HG03108 (cell line): ENCODE measurements at regions not wholly inside any gene's neighbourhood (a gene's known extent, or its start where the extent isn't known, plus 50 kb on each side); places are given as distances from the start of the nearest gene placed in this dataset.
"Not testable (repeated sequence)": the region's sequence is repeated elsewhere in the genome, so short reads cannot be mapped to it uniquely, and the experiment has no call there.

ENCODE experiments used
- ATAC-seq: cut with Tn5 transposase; IDR thresholded peaks from one replicate; pipeline ENCODE4 v1.9.1; 2021; ENCODE audit warnings: moderate library complexity; ENCODE audit not compliant: unreplicated experiment

DNA sequence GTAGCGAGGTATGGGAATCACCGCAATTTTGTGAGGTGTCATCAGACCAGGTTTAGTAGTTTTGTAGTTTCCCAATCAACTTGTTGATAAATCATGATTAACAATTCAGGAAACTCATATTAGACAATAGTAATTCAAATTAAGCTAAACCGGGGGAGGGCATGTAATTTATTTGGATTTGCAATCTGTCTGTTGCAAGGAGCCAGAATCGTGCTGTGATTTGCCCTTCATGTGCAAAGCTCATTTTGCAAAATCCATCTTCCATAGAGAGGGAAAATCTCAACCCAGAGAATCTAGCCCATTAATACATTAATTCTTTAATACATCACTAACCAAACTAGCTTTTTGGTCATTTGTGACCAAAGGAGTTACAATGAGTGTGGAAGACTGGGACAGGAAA is 164.7 kb upstream of the TRPM3 start:
- no peak for ATAC-seq

DNA sequence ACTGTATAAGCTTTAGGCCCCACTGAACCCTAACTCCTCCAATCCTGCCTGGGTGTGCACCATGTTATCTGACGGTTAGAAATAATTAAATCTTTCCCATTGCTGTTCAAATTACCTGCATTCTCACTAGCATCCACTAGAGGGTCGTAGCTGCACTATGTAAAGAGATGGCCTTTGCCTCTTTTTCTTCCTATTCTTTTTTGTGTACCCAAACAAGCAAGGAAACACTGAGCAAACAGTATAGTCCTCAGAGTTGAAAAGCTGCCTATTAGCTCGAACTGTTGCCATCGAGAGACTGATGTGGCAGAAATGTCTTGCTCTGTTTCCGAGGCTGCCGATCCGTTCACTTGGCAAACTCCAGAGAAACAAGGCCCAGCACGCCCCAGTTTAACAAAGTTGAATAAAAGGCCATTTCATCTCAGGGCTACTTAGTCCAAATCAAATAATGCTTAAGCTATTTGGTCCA is 163.8 kb upstream of the TRPM3 start:
- peak; percentile 69 for ATAC-seq

GRCh38 chr9:71282116-71282515 is 160.7 kb upstream of the TRPM3 start:
- not testable (repeated sequence) for ATAC-seq

GRCh38 chr9:71279151-71279739 is 157.8 kb upstream of the TRPM3 start:
- no peak for ATAC-seq

DNA sequence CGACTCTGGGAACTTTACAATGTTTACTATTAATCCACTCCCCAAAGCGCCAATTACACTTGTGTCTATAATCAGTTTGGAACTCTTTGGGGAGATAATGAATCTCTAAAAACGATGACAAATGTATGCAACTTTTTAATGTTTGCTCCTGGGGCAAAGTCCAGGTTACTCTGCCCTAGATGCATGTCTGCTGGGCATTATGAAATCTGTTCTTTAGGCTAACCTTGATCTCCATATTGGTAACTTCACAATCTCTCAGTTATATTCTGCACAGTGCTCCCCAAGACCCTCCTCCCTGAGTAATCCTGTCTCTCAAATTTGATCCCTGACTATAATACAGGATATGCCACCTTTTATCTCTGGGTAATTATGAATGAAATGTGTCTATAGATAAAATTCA is 152.2 kb upstream of the TRPM3 start:
- no peak for ATAC-seq

DNA sequence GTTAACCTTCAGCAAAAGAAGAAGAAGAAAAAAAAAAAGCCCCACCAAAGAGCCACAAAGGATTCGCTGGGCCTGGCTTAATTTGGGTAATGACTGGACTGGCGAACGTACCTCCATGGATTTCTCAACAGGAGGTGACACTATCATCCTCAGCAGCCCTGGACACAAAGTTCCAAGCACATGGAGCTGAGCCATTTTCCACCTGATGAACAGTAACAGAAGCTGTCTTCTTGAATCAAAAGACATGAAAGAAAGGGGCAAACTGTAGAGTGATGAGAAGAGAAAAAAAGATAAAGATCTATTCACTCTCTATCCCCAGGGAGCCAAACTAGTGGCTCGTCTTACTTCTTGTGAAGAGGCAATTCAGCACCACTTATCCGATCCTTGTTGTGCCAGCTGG is 150.2 kb upstream of the TRPM3 start:
- no peak for ATAC-seq

DNA sequence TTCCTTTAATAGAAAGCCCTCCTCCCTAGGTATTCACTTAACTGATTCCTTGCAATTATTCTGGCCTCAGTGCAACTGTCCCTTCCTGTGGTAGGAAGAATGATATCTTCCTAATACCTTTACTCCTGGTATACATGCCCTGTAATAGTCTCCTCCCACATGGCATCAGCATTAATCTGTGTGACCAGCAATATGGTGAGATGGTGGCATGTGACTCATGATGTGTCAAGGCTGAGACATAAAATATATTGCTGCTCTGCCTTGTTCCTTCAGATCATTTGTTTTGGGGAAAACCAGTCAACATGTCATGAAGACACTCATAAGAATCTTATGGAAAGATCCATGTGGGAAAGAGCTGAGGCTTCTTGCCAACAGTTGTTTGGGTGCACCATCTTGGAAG is 149.1 kb upstream of the TRPM3 start:
- ATAC-seq: no peak

GRCh38 chr9:71269859-71270258 is 148.4 kb upstream of the TRPM3 start:
- no peak for ATAC-seq

- ATAC-seq: no peak
Measured at GRCh38 chr9:71268871-71269635, 147.6 kb upstream of the TRPM3 start.

GRCh38 chr9:71263451-71263850 is 142.0 kb upstream of the TRPM3 start:
- ATAC-seq: no peak

- ATAC-seq: not testable (repeated sequence)
Measured at GRCh38 chr9:71260419-71260818, 139.0 kb upstream of the TRPM3 start.

DNA sequence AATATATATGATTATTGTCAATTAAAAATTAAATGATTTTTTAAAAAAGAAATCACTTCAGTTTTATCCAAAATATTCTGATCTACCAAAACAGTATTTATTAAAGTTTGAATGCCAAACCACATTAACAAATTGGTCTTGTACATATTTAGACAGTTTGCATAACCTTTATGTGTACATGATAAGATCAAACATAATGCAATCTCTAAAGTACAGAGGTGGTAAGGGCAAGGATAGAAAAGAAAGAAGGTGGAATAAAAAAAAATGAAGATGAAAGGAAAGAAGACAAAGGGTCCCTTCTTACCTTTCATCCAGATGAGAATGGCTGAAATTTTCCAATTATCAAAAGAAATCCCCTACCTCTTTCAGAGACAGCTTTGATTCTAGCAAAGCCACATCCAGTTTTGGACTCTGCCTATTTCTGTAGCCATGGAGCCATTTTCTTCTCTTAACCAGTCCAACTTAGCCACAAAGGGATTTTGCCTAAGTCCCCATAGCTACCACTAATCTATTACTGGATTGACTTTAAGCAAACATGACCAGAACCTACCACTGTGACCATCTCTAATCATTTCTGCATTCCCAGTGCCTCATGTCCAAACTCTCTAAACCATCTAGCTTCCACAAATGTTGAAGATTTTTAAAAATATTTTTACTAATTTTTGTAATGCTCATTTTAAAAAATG is 133.3 kb upstream of the TRPM3 start:
- no peak for ATAC-seq

DNA sequence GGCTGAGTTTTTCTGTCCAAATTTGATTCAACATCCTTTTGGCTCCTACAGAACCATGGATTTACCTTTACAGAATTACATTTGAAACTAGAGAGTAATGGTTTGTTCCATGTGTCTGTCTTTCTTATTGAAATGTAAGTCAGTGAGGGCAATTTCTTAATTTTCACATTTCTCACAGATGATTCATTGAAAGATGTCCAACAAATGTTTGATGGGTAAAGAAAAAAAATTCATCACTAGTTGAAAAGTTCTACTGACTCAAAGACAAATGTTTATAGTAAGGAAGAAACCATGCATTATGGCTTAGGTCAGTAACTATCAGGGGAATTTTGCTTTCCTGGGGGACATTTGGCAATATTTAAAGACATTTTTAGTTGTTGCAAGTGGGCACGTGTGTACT is 131.6 kb upstream of the TRPM3 start:
- no peak for ATAC-seq

- no peak for ATAC-seq
Measured at GRCh38 chr9:71250581-71250980, 129.2 kb upstream of the TRPM3 start.

GRCh38 chr9:71249729-71250317 is 128.4 kb upstream of the TRPM3 start:
- peak; percentile 74 for ATAC-seq

DNA sequence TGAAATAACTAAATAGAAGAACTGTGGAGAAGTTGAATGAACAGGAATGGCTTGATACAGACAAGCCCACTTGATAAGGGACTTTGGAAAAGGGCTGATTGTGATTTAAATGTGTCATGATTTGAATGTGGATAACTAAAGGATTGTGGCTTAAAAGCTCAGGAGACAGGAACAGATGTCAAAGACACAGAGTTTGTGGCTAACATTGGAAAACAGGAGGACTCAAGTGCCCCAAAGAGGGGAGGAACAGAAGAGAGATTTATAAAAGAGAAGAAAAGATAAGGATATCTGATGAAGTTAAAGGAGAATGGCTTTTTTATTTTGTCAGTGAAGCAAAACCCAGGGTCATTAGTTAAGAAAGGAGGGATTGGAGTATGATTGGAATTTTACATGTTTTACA is 124.2 kb upstream of the TRPM3 start:
- ATAC-seq: no peak

DNA sequence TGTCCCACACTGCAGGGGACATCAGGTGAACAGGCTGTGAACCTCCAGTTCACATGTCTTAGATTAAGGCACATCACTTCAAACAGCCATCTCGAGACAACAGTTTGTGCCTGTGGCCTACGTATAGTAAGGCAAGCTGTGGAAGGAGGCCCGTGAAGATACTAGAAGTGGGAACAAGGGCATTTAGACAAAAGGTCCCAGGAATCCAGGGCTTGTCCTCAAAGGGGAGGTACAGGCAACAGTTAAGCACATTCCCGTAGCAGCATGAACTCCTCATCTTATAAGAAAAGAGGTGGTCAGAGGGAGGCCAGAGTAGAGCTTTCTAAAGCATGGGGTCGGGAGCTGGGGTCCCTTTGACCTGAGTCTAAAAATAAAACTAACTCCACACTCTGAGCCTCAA is 122.5 kb upstream of the TRPM3 start:
- ATAC-seq: no peak

- ATAC-seq: no peak
Measured at GRCh38 chr9:71242081-71242480, 120.7 kb upstream of the TRPM3 start.

DNA sequence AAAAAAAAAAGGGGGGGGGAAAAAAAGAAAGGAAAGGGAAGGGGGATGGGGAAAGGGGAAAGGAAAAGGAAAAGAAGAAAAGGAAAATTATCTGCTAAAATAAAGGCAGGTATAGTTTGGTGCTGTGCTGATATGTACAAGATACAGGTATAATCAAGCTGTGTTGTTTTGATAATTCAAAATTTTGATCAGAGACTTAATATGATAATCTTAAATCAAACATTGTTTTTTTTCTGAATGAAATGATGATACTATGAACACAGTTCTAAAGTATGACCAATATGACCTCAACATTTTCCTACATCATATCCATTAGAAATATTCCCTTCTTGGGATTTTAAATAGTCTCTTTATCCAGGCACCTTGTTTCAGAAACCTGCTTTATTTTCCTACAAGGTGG is 115.6 kb upstream of the TRPM3 start:
- no peak for ATAC-seq

DNA sequence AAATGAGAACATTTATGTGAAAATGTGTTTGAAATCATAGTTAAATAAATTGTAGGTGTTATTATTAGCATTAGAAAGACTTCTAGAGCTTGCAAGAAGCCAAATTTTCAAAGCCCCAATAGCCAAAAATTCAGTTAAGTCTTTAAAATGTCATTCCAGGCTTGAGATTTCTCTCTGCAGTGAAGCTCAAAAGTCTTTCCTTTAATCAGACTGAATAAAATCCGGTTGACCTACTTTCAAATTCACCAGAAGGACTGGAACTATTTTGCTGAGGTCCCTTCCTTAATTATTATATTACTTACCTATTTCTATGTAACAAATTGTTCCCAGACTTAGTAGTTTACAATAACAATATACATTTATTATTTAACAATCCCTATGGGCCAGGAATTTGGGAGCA is 112.2 kb upstream of the TRPM3 start:
- ATAC-seq: no peak

- no peak for ATAC-seq
Measured at GRCh38 chr9:71223953-71224538, 102.6 kb upstream of the TRPM3 start.
